GM18868 (cell line): ENCODE measurements at regions not wholly inside any gene's neighbourhood (a gene's known extent, or its start where the extent isn't known, plus 50 kb on each side); places are given as distances from the start of the nearest gene placed in this dataset.

Source experiments
- ATAC-seq: cut with Tn5 transposase; IDR thresholded peaks from one replicate; pipeline ENCODE4 v1.9.1; 2021; ENCODE audit warnings: mild to moderate bottlenecking, moderate library complexity; ENCODE audit not compliant: unreplicated experiment

GRCh38 chr3:148204131-148204530 lies 493.6 kb upstream of the AGTR1 start:
- no peak for ATAC-seq

GRCh38 chr3:148205977-148206376 lies 491.7 kb upstream of the AGTR1 start:
- ATAC-seq: no peak

GRCh38 chr3:148206446-148206845 lies 491.3 kb upstream of the AGTR1 start:
- no peak for ATAC-seq

- ATAC-seq: no peak
Measured at GRCh38 chr3:148208975-148209374, 488.7 kb upstream of the AGTR1 start.

- ATAC-seq: peak; percentile 55
Measured at GRCh38 chr3:148211725-148212124, 486.0 kb upstream of the AGTR1 start.

GRCh38 chr3:148214705-148215104 lies 483.0 kb upstream of the AGTR1 start:
- no peak for ATAC-seq

- ATAC-seq: no peak
Measured at GRCh38 chr3:148217317-148217716, 480.4 kb upstream of the AGTR1 start.

GRCh38 chr3:148218222-148218621 lies 479.5 kb upstream of the AGTR1 start:
- ATAC-seq: no peak

- ATAC-seq: no peak
Measured at GRCh38 chr3:148219999-148220398, 477.7 kb upstream of the AGTR1 start.

- ATAC-seq: no peak
Measured at GRCh38 chr3:148221303-148221702, 476.4 kb upstream of the AGTR1 start.

GRCh38 chr3:148223266-148223665 lies 474.4 kb upstream of the AGTR1 start:
- no peak for ATAC-seq

- ATAC-seq: no peak
Measured at GRCh38 chr3:148226246-148226645, 471.5 kb upstream of the AGTR1 start.

- ATAC-seq: no peak
Measured at GRCh38 chr3:148227534-148227933, 470.2 kb upstream of the AGTR1 start.

GRCh38 chr3:148229107-148229506 lies 468.6 kb upstream of the AGTR1 start:
- ATAC-seq: peak; percentile 59

GRCh38 chr3:148230473-148230872 lies 467.2 kb upstream of the AGTR1 start:
- no peak for ATAC-seq

- no peak for ATAC-seq
Measured at GRCh38 chr3:148232389-148232788, 465.3 kb upstream of the AGTR1 start.

GRCh38 chr3:148233403-148233802 lies 464.3 kb upstream of the AGTR1 start:
- ATAC-seq: no peak

- ATAC-seq: no peak
Measured at GRCh38 chr3:148234536-148234935, 463.2 kb upstream of the AGTR1 start.

- ATAC-seq: no peak
Measured at GRCh38 chr3:148235566-148235965, 462.1 kb upstream of the AGTR1 start.

GRCh38 chr3:148238421-148238821 lies 459.3 kb upstream of the AGTR1 start:
- ATAC-seq: no peak

GRCh38 chr3:148240351-148240750 lies 457.4 kb upstream of the AGTR1 start:
- ATAC-seq: no peak

GRCh38 chr3:148243609-148244008 lies 454.1 kb upstream of the AGTR1 start:
- ATAC-seq: no peak

GRCh38 chr3:148246291-148246923 lies 451.3 kb upstream of the AGTR1 start:
- no peak for ATAC-seq
